NCI-H187 treated with DMSO at 0.1 percent for 48 hours (cell line): ENCODE measurements at regions not wholly inside any gene's neighbourhood (a gene's known extent, or its start where the extent isn't known, plus 50 kb on each side); places are given as distances from the start of the nearest gene placed in this dataset.

Experiments used
- DNase-seq: peaks from one replicate; lab custom pipeline; 2025; lab: John Stamatoyannopoulos, UW

GRCh38 chr9:80622508-80622907 is 1050.7 kb downstream of the TLE4 start:
- no peak for DNase-seq

- no peak for DNase-seq
These were observed 1047.6 kb downstream of the TLE4 start for GRCh38 chr9:80619356-80619755.

- no peak for DNase-seq
These were observed 1044.2 kb downstream of the TLE4 start for GRCh38 chr9:80615964-80616363.

GRCh38 chr9:80605793-80606192 is 1034.0 kb downstream of the TLE4 start:
- DNase-seq, result no peak

- no peak for DNase-seq
These were observed 1033.4 kb downstream of the TLE4 start for GRCh38 chr9:80605129-80605528.

GRCh38 chr9:80602291-80602690 is 1030.5 kb downstream of the TLE4 start:
- DNase-seq, result no peak

GRCh38 chr9:80596579-80596978 is 1024.8 kb downstream of the TLE4 start:
- DNase-seq, result no peak

GRCh38 chr9:80595192-80595591 is 1023.4 kb downstream of the TLE4 start:
- DNase-seq, result no peak

GRCh38 chr9:80592413-80592812 is 1020.6 kb downstream of the TLE4 start:
- DNase-seq, result no peak

GRCh38 chr9:80586786-80587330 is 1015.1 kb downstream of the TLE4 start:
- no peak for DNase-seq

GRCh38 chr9:80571953-80572352 is 1000.2 kb downstream of the TLE4 start:
- no peak for DNase-seq

- DNase-seq, result no peak
These were observed 997.5 kb downstream of the TLE4 start for GRCh38 chr9:80569236-80569635.

- no peak for DNase-seq
These were observed 989.8 kb downstream of the TLE4 start for GRCh38 chr9:80561526-80561925.

- DNase-seq, result no peak
These were observed 989.2 kb downstream of the TLE4 start for GRCh38 chr9:80560976-80561375.

GRCh38 chr9:80557256-80557655 is 985.5 kb downstream of the TLE4 start:
- no peak for DNase-seq

GRCh38 chr9:80556631-80557030 is 984.9 kb downstream of the TLE4 start:
- no peak for DNase-seq

- DNase-seq, result no peak
These were observed 984.1 kb downstream of the TLE4 start for GRCh38 chr9:80555782-80556325.

GRCh38 chr9:80554856-80555255 is 983.1 kb downstream of the TLE4 start:
- DNase-seq, result no peak

GRCh38 chr9:80554301-80554700 is 982.5 kb downstream of the TLE4 start:
- DNase-seq, result no peak

- DNase-seq, result no peak
These were observed 981.2 kb downstream of the TLE4 start for GRCh38 chr9:80552931-80553330.

- no peak for DNase-seq
These were observed 978.4 kb downstream of the TLE4 start for GRCh38 chr9:80550181-80550580.

GRCh38 chr9:80547613-80548012 is 975.8 kb downstream of the TLE4 start:
- DNase-seq, result no peak

GRCh38 chr9:80540387-80540786 is 968.6 kb downstream of the TLE4 start:
- DNase-seq, result no peak

GRCh38 chr9:80538976-80539375 is 967.2 kb downstream of the TLE4 start:
- no peak for DNase-seq
